Body of pancreas (tissue), 4 donors: ENCODE measurements at regions not wholly inside any gene's neighbourhood (a gene's known extent, or its start where the extent isn't known, plus 50 kb on each side); places are given as distances from the start of the nearest gene placed in this dataset.

Experiments
- CTCF ChIP-seq, 7 experiments: fragments of 450-650 bp in 4 of 7; fragments of 200-600 bp in 3 of 7; sonication (generic) in 3 of 7; IDR thresholded peaks; one replicate each; pipeline ENCODE4 v1.5.1; 2016 to 2019; ENCODE audit warnings: antibody characterized with exemption in 7 of 7
- POLR2A ChIP-seq, 3 donors: fragments of 450-650 bp; IDR thresholded peaks; one replicate each; pipeline ENCODE4 v1.6.1; 2016; ENCODE audit warnings: antibody characterized with exemption in 3 of 3, mild to moderate bottlenecking in 2 of 3

- no peak for TF ChIP-seq CTCF (IDR thresholded peaks at IDR 0.05)
- no peak for TF ChIP-seq POLR2A (IDR thresholded peaks at IDR 0.05)
Measured at GRCh38 chr2:209138079-209138478, 285.8 kb upstream of the MAP2 start.
